ENCODE measurements at regions not wholly inside any gene's neighbourhood (a gene's known extent, or its start where the extent isn't known, plus 50 kb on each side); places are given as distances from the start of the nearest gene placed in this dataset.
"Not testable (repeated sequence)": the region's sequence is repeated elsewhere in the genome, so short reads cannot be mapped to it uniquely, and the experiment has no call there.

GRCh38 chr10:4312051-4312835 is 513.8 kb upstream of the AKR1E2 start:
- no peak for DNase-seq (ENCODE audit: low read depth in 3 of 3, low spot score in 1 of 3)

GRCh38 chr10:4310172-4310571 is 515.8 kb upstream of the AKR1E2 start:
- no peak for DNase-seq (ENCODE audit: low read depth in 3 of 3, low spot score in 1 of 3)

GRCh38 chr10:4307910-4308309 is 518.1 kb upstream of the AKR1E2 start:
- no peak for DNase-seq (ENCODE audit: low read depth in 3 of 3, low spot score in 1 of 3)

- no peak for DNase-seq (ENCODE audit: low read depth in 3 of 3, low spot score in 1 of 3)
Measured at GRCh38 chr10:4306871-4307270, 519.1 kb upstream of the AKR1E2 start.

GRCh38 chr10:4303045-4303444 is 518.0 kb upstream of the KLF6 start:
- DNase-seq (ENCODE audit: low read depth in 3 of 3, low spot score in 1 of 3), result no peak

GRCh38 chr10:4301291-4302045 is 516.5 kb upstream of the KLF6 start:
- DNase-seq (ENCODE audit: low read depth in 3 of 3, low spot score in 1 of 3), result no peak

- no peak for DNase-seq (ENCODE audit: low read depth in 3 of 3, low spot score in 1 of 3)
Measured at GRCh38 chr10:4296161-4296560, 511.2 kb upstream of the KLF6 start.

GRCh38 chr10:4294996-4295792 is 510.2 kb upstream of the KLF6 start:
- no peak for DNase-seq (ENCODE audit: low read depth in 3 of 3, low spot score in 1 of 3)

- DNase-seq (ENCODE audit: low read depth in 3 of 3, low spot score in 1 of 3), result no peak
Measured at GRCh38 chr10:4294271-4294670, 509.3 kb upstream of the KLF6 start.

- DNase-seq (ENCODE audit: low read depth in 3 of 3, low spot score in 1 of 3), result no peak
Measured at GRCh38 chr10:4291990-4292389, 507.0 kb upstream of the KLF6 start.

- no peak for DNase-seq (ENCODE audit: low read depth in 3 of 3, low spot score in 1 of 3)
Measured at GRCh38 chr10:4285121-4285520, 500.1 kb upstream of the KLF6 start.

GRCh38 chr10:4283846-4284610 is 499.0 kb upstream of the KLF6 start:
- no peak for DNase-seq (ENCODE audit: low read depth in 3 of 3, low spot score in 1 of 3)

GRCh38 chr10:4282496-4282895 is 497.5 kb upstream of the KLF6 start:
- no peak for DNase-seq (ENCODE audit: low read depth in 3 of 3, low spot score in 1 of 3)

GRCh38 chr10:4281190-4281825 is 496.3 kb upstream of the KLF6 start:
- no peak for DNase-seq (ENCODE audit: low read depth in 3 of 3, low spot score in 1 of 3)

- no peak for DNase-seq (ENCODE audit: low read depth in 3 of 3, low spot score in 1 of 3)
Measured at GRCh38 chr10:4280461-4281189, 495.6 kb upstream of the KLF6 start.

GRCh38 chr10:4279655-4280054 is 494.6 kb upstream of the KLF6 start:
- no peak for DNase-seq (ENCODE audit: low read depth in 3 of 3, low spot score in 1 of 3)

- no peak for DNase-seq (ENCODE audit: low read depth in 3 of 3, low spot score in 1 of 3)
Measured at GRCh38 chr10:4278186-4278585, 493.2 kb upstream of the KLF6 start.

GRCh38 chr10:4276151-4276550 is 491.1 kb upstream of the KLF6 start:
- DNase-seq (ENCODE audit: low read depth in 3 of 3, low spot score in 1 of 3), result no peak

GRCh38 chr10:4274671-4275070 is 489.7 kb upstream of the KLF6 start:
- not testable (repeated sequence) for DNase-seq (ENCODE audit: low read depth in 3 of 3, low spot score in 1 of 3)

- no peak for DNase-seq (ENCODE audit: low read depth in 3 of 3, low spot score in 1 of 3)
Measured at GRCh38 chr10:4271193-4271592, 486.2 kb upstream of the KLF6 start.

Measured in stimulated activated CD4-positive, alpha-beta T cell treated with anti-CD3 and anti-CD28 coated beads, TNF-alpha, amount 100 ng/mL, for 1 hour (primary cell).